Endodermal cell (in vitro differentiated cells): ENCODE measurements at regions not wholly inside any gene's neighbourhood (a gene's known extent, or its start where the extent isn't known, plus 50 kb on each side); places are given as distances from the start of the nearest gene placed in this dataset.

Experiments
- DNase-seq: peaks from one replicate; pipeline ENCODE4 v3.0.0-alpha.2; 2017
- H3K27ac ChIP-seq: 2 replicates; pipeline ENCODE4 v1.5.1; 2013; ENCODE audit warnings: mild to moderate bottlenecking, low read depth, low read length, moderate library complexity
- H3K27me3 ChIP-seq: 2 replicates; pipeline ENCODE4 v1.6.1; 2013; ENCODE audit warnings: mild to moderate bottlenecking, low read length, moderate library complexity; ENCODE audit not compliant: insufficient read depth, control insufficient read depth, poor library complexity, severe bottlenecking
- H3K36me3 ChIP-seq: 2 replicates; pipeline ENCODE4 v1.7.0; 2013; ENCODE audit warnings: mild to moderate bottlenecking, low read length, moderate library complexity; ENCODE audit not compliant: control insufficient read depth, insufficient read depth
- H3K4me1 ChIP-seq: one replicate; pipeline ENCODE4 v1.7.0; 2013; ENCODE audit warnings: low read length; ENCODE audit not compliant: control insufficient read depth, insufficient read depth
- H3K4me3 ChIP-seq: 2 replicates; pipeline ENCODE4 v1.5.1; 2013; ENCODE audit warnings: mild to moderate bottlenecking, low read length, moderate library complexity
- H3K9ac ChIP-seq: 2 replicates; pipeline ENCODE4 v1.6.1; 2013; ENCODE audit warnings: mild to moderate bottlenecking, low read length, moderate library complexity; ENCODE audit not compliant: poor library complexity, severe bottlenecking; ENCODE audit errors: extremely low read depth
- H3K9me3 ChIP-seq: 2 replicates; pipeline ENCODE4 v1.6.1; 2013; ENCODE audit warnings: mild to moderate bottlenecking, low read length, moderate library complexity; ENCODE audit not compliant: control insufficient read depth
- H3K27ac Mint-ChIP-seq: 2 replicates; pipeline ENCODE4 v1.8.0; 2020; ENCODE audit warnings: mixed read lengths
- H3K27me3 Mint-ChIP-seq: 2 replicates; pipeline ENCODE4 v1.8.0; 2021; ENCODE audit warnings: mild to moderate bottlenecking, mixed read lengths; ENCODE audit not compliant: insufficient read depth
- H3K36me3 Mint-ChIP-seq: 2 replicates; pipeline ENCODE4 v1.8.0; 2020; ENCODE audit warnings: low read depth, mixed read lengths
- H3K4me1 Mint-ChIP-seq: 2 replicates; pipeline ENCODE4 v1.8.0; 2020; ENCODE audit warnings: mixed read lengths
- H3K4me3 Mint-ChIP-seq: 2 replicates; pipeline ENCODE4 v1.8.0; 2020; ENCODE audit warnings: mild to moderate bottlenecking, moderate library complexity, mixed read lengths
- H3K9me3 Mint-ChIP-seq: 2 replicates; pipeline ENCODE4 v1.8.0; 2020; ENCODE audit warnings: mild to moderate bottlenecking, mixed read lengths
- CTCF ChIP-seq: fragments of 200-600 bp; sonication (generic); conservative IDR thresholded peaks from 2 replicates; pipeline ENCODE4 v1.5.0; 2021; ENCODE audit warnings: antibody characterized with exemption, mild to moderate bottlenecking
- WGBS, 2 experiments: methylation state at CpG; one replicate each; pipeline versions ENCODE4 v1.1.5 to v1.1.7; 2013; ENCODE audit warnings: missing lambda C conversion rate in 2 of 2, mixed read lengths in 1 of 2; ENCODE audit not compliant: insufficient coverage in 1 of 2, insufficient read length in 1 of 2; 5-methylcytosine and 5-hydroxymethylcytosine counted together

- Histone ChIP-seq H3K27ac (no peak overlapping the region), H3K9ac (no peak overlapping the region)
Observed at GRCh38 chr17:56026915-56027314, 126.4 kb upstream of the ANKFN1 start.

GRCh38 chr17:56028837-56029236, 124.4 kb upstream of the ANKFN1 start:
- TF ChIP-seq CTCF: no peak
- WGBS, 2 experiments: 90 to 93% methylated on average over 2 to 3 of the region's 3 CpGs

More at GRCh38 chr17:56026915-56027314, 126.4 kb upstream of the ANKFN1 start:
- H3K36me3 ChIP-seq: no peaks in the 10 kb centered on the region
- H3K4me3 Mint-ChIP-seq: no peak overlapping the region
- H3K4me3 ChIP-seq: no peak overlapping the region
- no peak overlapping the region for H3K27ac Mint-ChIP-seq
- no peaks in the 10 kb centered on the region for H3K9me3 ChIP-seq
- H3K4me1 Mint-ChIP-seq: peaks cover 2% of the 10 kb centered on the region
- H3K27me3 ChIP-seq: no peaks in the 10 kb centered on the region
- WGBS, 2 experiments: 88 to 90% methylated on average over 2 of the region's 2 CpGs
- H3K27me3 Mint-ChIP-seq: peaks cover 2% of the 10 kb centered on the region
- H3K9me3 Mint-ChIP-seq: no peaks in the 10 kb centered on the region
- no peak for TF ChIP-seq CTCF
- DNase-seq: no peak
- H3K4me1 ChIP-seq: no peaks in the 10 kb centered on the region
- no peaks in the 10 kb centered on the region for H3K36me3 Mint-ChIP-seq

GRCh38 chr17:56030009-56030624, 123.2 kb upstream of the ANKFN1 start:
- peak; percentile 70 for DNase-seq
- no peak overlapping the region for H3K4me3 Mint-ChIP-seq
- no peaks in the 10 kb centered on the region for H3K9me3 Mint-ChIP-seq
- no peaks in the 10 kb centered on the region for H3K9me3 ChIP-seq
- H3K36me3 Mint-ChIP-seq: no peaks in the 10 kb centered on the region
- H3K4me1 ChIP-seq: no peaks in the 10 kb centered on the region
- peaks cover 2% of the 10 kb centered on the region for H3K27me3 Mint-ChIP-seq
- no peak overlapping the region for H3K27ac Mint-ChIP-seq
- H3K9ac ChIP-seq: no peak overlapping the region
- H3K36me3 ChIP-seq: no peaks in the 10 kb centered on the region
- TF ChIP-seq CTCF: peak; percentile 60
- H3K4me1 Mint-ChIP-seq: peaks cover 2% of the 10 kb centered on the region
- H3K27ac ChIP-seq: no peak overlapping the region
- no peaks in the 10 kb centered on the region for H3K27me3 ChIP-seq
- WGBS, 2 experiments: 91 to 93% methylated on average over 6 to 8 of the region's 8 CpGs
- H3K4me3 ChIP-seq: no peak overlapping the region

More at GRCh38 chr17:56028837-56029236, 124.4 kb upstream of the ANKFN1 start:
- Mint-ChIP-seq H3K36me3 (no peaks in the 10 kb centered on the region), H3K4me3 (no peak overlapping the region), H3K27me3 (peaks cover 2% of the 10 kb centered on the region), H3K4me1 (peaks cover 2% of the 10 kb centered on the region), H3K9me3 (no peaks in the 10 kb centered on the region), H3K27ac (no peak overlapping the region)
- Histone ChIP-seq H3K9ac (no peak overlapping the region), H3K27me3 (no peaks in the 10 kb centered on the region), H3K27ac (no peak overlapping the region), H3K36me3 (no peaks in the 10 kb centered on the region), H3K4me1 (no peaks in the 10 kb centered on the region), H3K9me3 (no peaks in the 10 kb centered on the region), H3K4me3 (no peak overlapping the region)
- DNase-seq: no peak
